ENCODE measurements at regions not wholly inside any gene's neighbourhood (a gene's known extent, or its start where the extent isn't known, plus 50 kb on each side); places are given as distances from the start of the nearest gene placed in this dataset.

- peak in 1 of 5 donors; percentile 3 for DNase-seq
These were observed 119.9 kb upstream of the HS3ST1 start for GRCh38 chr4:11548597-11549082.

- DNase-seq = no peak
These were observed 117.9 kb upstream of the HS3ST1 start for GRCh38 chr4:11546391-11547175.

- no peak for DNase-seq
These were observed 117.0 kb upstream of the HS3ST1 start for GRCh38 chr4:11545651-11546050.

GRCh38 chr4:11544211-11544610 is 115.5 kb upstream of the HS3ST1 start:
- DNase-seq = no peak

- DNase-seq = no peak
These were observed 115.0 kb upstream of the HS3ST1 start for GRCh38 chr4:11543706-11544105.

- DNase-seq = no peak
These were observed 114.3 kb upstream of the HS3ST1 start for GRCh38 chr4:11542952-11543351.

GRCh38 chr4:11537846-11538245 is 109.2 kb upstream of the HS3ST1 start:
- no peak for DNase-seq

- DNase-seq = no peak
These were observed 106.6 kb upstream of the HS3ST1 start for GRCh38 chr4:11535333-11535732.

- no peak for DNase-seq
These were observed 106.1 kb upstream of the HS3ST1 start for GRCh38 chr4:11534623-11535302.

GRCh38 chr4:11532138-11532537 is 103.4 kb upstream of the HS3ST1 start:
- DNase-seq = no peak

GRCh38 chr4:11529625-11530201 is 101.0 kb upstream of the HS3ST1 start:
- no peak for DNase-seq

GRCh38 chr4:11525085-11525484 is 96.4 kb upstream of the HS3ST1 start:
- DNase-seq = no peak

GRCh38 chr4:11518754-11519153 is 90.1 kb upstream of the HS3ST1 start:
- no peak for DNase-seq

GRCh38 chr4:11514779-11515419 is 86.2 kb upstream of the HS3ST1 start:
- DNase-seq = no peak

- no peak for DNase-seq
These were observed 85.3 kb upstream of the HS3ST1 start for GRCh38 chr4:11514003-11514402.

- DNase-seq = no peak
These were observed 84.2 kb upstream of the HS3ST1 start for GRCh38 chr4:11512871-11513270.

GRCh38 chr4:11511321-11511720 is 82.6 kb upstream of the HS3ST1 start:
- no peak for DNase-seq

- DNase-seq = no peak
These were observed 79.2 kb upstream of the HS3ST1 start for GRCh38 chr4:11507920-11508319.

GRCh38 chr4:11506194-11506593 is 77.5 kb upstream of the HS3ST1 start:
- no peak for DNase-seq

GRCh38 chr4:11505221-11505971 is 76.7 kb upstream of the HS3ST1 start:
- peak in 1 of 5 donors; percentile 49 for DNase-seq

- DNase-seq = no peak
These were observed 74.5 kb upstream of the HS3ST1 start for GRCh38 chr4:11503166-11503565.

- DNase-seq = no peak
These were observed 69.3 kb upstream of the HS3ST1 start for GRCh38 chr4:11497972-11498371.
